ENCODE measurements at regions not wholly inside any gene's neighbourhood (a gene's known extent, or its start where the extent isn't known, plus 50 kb on each side); places are given as distances from the start of the nearest gene placed in this dataset.

DNA sequence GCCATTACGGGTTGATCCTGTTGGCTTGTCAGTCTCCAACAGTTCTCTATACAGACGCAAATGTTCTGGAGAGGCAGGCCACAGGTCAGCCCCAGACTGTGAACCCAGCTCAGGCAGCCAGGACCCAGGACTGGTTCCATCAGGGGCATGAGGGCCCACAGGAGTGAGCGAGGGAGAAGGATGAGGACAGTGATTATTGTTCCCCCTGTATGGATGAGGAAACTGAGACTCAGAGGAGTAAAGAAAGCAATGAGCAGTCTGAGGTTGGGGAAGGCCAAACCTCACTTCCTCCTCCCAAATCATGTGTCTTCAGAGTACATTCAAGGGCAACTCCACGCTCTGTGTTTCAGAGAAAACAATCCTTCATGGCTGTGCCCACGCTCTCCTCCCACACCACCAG, 121.9 kb downstream of the RPLP1 start:
- no peak overlapping the region for H3K4me3 ChIP-seq
- intact Hi-C loops (cut with DNase I; ENCODE audit: low total_unique reads) = no loop called here
- no peaks in the 10 kb centered on the region for H3K36me3 ChIP-seq
- no peak overlapping the region for H3K27ac ChIP-seq
- TF ChIP-seq, protein P1, sequence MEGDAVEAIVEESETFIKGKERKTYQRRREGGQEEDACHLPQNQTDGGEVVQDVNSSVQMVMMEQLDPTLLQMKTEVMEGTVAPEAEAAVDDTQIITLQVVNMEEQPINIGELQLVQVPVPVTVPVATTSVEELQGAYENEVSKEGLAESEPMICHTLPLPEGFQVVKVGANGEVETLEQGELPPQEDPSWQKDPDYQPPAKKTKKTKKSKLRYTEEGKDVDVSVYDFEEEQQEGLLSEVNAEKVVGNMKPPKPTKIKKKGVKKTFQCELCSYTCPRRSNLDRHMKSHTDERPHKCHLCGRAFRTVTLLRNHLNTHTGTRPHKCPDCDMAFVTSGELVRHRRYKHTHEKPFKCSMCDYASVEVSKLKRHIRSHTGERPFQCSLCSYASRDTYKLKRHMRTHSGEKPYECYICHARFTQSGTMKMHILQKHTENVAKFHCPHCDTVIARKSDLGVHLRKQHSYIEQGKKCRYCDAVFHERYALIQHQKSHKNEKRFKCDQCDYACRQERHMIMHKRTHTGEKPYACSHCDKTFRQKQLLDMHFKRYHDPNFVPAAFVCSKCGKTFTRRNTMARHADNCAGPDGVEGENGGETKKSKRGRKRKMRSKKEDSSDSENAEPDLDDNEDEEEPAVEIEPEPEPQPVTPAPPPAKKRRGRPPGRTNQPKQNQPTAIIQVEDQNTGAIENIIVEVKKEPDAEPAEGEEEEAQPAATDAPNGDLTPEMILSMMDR (IDR thresholded peaks at IDR 0.05) = no peak
- TF ChIP-seq POLR2A (IDR thresholded peaks at IDR 0.05) = no peak
- no peak for TF ChIP-seq POLR2AphosphoS5 (IDR thresholded peaks at IDR 0.05)
- no peak for DNase-seq (ENCODE audit: low spot score in 2 of 2)
- H3K9me3 ChIP-seq = no peaks in the 10 kb centered on the region
- no peaks in the 10 kb centered on the region for H3K4me1 ChIP-seq
- no peaks in the 10 kb centered on the region for H3K27me3 ChIP-seq

DNA sequence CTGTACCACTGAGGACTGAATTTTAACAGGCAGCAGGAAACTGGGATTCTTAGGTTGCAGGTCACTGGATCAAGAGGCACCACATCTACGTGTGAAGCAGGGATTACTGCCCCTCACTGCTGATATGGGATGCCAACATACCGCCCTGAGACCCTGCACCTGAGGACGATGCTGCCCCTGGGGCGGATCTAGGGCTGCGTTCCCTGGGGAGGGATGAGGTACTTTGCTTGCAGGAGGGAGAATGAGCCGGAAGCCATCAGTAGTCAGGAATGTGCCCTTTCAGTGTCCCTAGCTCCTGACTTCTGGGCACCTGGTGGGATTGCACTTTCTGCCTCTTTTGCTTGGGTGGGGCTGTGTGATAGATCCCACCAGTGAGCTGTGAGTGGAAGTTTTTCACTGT, 122.8 kb downstream of the RPLP1 start:
- no peak overlapping the region for H3K4me3 ChIP-seq
- no peaks in the 10 kb centered on the region for H3K27me3 ChIP-seq
- no peak overlapping the region for H3K27ac ChIP-seq
- H3K36me3 ChIP-seq = no peaks in the 10 kb centered on the region
- DNase-seq (ENCODE audit: low spot score in 2 of 2) = no peak
- no peaks in the 10 kb centered on the region for H3K9me3 ChIP-seq
- H3K4me1 ChIP-seq = no peaks in the 10 kb centered on the region
- TF ChIP-seq POLR2AphosphoS5 (IDR thresholded peaks at IDR 0.05) = no peak
- TF ChIP-seq, protein P1 (IDR thresholded peaks at IDR 0.05) = no peak
- no peak for TF ChIP-seq POLR2A (IDR thresholded peaks at IDR 0.05)
- intact Hi-C loops (cut with DNase I; ENCODE audit: low total_unique reads) = no loop called here

DNA sequence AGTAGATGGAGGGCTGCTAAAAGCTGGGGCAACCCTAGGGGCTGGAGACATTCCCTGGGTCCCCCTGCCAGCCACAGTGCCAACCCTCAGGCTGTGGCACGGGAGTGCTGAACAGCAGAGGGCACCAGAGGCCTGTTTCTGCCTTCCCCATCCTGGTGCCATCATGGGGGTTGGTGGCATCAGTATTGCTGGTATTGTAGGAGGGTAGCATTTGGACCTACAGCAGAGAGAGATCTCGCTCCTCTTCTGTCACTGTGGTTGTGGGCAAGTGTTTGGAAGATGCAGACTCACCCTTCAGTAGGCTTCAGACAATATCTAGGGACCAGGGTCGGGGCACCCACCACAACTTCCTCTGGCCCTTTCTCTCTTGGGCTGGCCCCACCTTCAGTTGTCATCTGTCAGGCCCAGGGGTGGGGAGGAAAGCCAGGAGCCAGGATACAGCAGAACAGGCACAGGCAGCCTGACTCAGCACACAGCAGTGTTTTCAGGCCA, 123.5 kb downstream of the RPLP1 start:
- Histone ChIP-seq H3K36me3 (no peaks in the 10 kb centered on the region), H3K4me3 (no peak overlapping the region), H3K4me1 (no peaks in the 10 kb centered on the region), H3K9me3 (no peaks in the 10 kb centered on the region), H3K27me3 (no peaks in the 10 kb centered on the region), H3K27ac (no peak overlapping the region)
- TF ChIP-seq, protein P1 (IDR thresholded peaks at IDR 0.05) = peak in 2 of 3 donors; percentile 57 to 76
- TF ChIP-seq POLR2A (IDR thresholded peaks at IDR 0.05) (no peak), POLR2AphosphoS5 (IDR thresholded peaks at IDR 0.05) (no peak)
- peak; percentile 27 to 63 for DNase-seq (ENCODE audit: low spot score in 2 of 2)
- intact Hi-C loops (cut with DNase I; ENCODE audit: low total_unique reads) = no loop called here

DNA sequence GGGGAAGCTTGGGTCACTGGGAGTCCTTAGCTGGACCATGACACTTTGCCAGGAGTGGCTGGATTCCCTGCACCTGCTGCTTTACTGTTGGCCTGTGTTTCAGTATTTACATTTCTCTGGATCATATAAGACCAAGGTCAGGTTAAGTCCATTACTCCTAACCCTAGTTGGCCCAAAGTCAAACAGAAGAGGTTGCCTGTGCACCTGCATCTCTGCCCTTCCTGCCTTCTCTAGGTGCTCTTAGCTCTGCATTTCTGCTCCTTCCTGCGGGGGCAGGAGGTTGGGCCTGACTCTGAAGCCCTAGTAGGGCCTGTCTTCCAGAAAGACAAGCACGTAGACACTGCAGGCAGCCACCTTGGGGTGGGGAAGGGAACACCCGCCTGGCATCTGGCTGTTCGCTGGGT, 124.3 kb downstream of the RPLP1 start:
- Histone ChIP-seq H3K9me3 (no peaks in the 10 kb centered on the region), H3K4me3 (no peak overlapping the region), H3K36me3 (no peaks in the 10 kb centered on the region), H3K4me1 (no peaks in the 10 kb centered on the region), H3K27ac (no peak overlapping the region), H3K27me3 (no peaks in the 10 kb centered on the region)
- no peak for TF ChIP-seq POLR2AphosphoS5 (IDR thresholded peaks at IDR 0.05)
- TF ChIP-seq POLR2A (IDR thresholded peaks at IDR 0.05) = no peak
- TF ChIP-seq, protein P1 (IDR thresholded peaks at IDR 0.05) = no peak
- no peak for DNase-seq (ENCODE audit: low spot score in 2 of 2)
- intact Hi-C loops (cut with DNase I; ENCODE audit: low total_unique reads) = no loop called here

DNA sequence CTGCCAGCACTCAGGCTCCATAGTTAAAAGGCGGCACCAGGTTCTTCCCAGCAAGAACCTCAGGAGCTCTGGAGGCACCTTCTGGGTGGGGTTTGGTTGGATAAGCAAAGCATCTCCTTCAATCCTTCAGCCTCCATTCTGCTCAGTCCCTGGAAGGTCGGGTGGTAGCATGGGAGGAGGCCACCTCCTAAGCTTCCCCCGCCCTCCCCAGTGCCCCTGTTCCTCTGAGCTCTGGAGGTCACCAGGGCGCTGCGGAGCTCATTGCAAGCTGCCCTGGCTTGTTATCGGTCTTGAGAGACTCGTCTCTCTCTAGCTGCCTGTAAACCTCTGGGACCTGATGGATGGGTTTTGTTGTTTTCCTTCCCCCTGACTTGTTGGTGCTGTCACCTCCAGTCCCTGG, 124.8 kb downstream of the RPLP1 start:
- Histone ChIP-seq H3K4me3 (no peak overlapping the region), H3K27ac (no peak overlapping the region), H3K4me1 (no peaks in the 10 kb centered on the region), H3K9me3 (no peaks in the 10 kb centered on the region), H3K36me3 (no peaks in the 10 kb centered on the region), H3K27me3 (no peaks in the 10 kb centered on the region)
- TF ChIP-seq, protein P1 (IDR thresholded peaks at IDR 0.05) = no peak
- TF ChIP-seq POLR2AphosphoS5 (IDR thresholded peaks at IDR 0.05) (no peak), POLR2A (IDR thresholded peaks at IDR 0.05) (no peak)
- DNase-seq (ENCODE audit: low spot score in 2 of 2) = no peak
- intact Hi-C loops (cut with DNase I; ENCODE audit: low total_unique reads) = no loop called here
